RPMI8226 (cell line): ENCODE measurements at regions not wholly inside any gene's neighbourhood (a gene's known extent, or its start where the extent isn't known, plus 50 kb on each side); places are given as distances from the start of the nearest gene placed in this dataset.

Source experiments
- DNase-seq: peaks from one replicate; pipeline ENCODE4 v3.0.0-alpha.2; 2015

GRCh38 chr15:93469994-93470393, 381.0 kb upstream of the RGMA start:
- DNase-seq, result no peak

GRCh38 chr15:93467337-93467736, 378.3 kb upstream of the RGMA start:
- no peak for DNase-seq

GRCh38 chr15:93466380-93466779, 377.4 kb upstream of the RGMA start:
- DNase-seq, result no peak

DNA sequence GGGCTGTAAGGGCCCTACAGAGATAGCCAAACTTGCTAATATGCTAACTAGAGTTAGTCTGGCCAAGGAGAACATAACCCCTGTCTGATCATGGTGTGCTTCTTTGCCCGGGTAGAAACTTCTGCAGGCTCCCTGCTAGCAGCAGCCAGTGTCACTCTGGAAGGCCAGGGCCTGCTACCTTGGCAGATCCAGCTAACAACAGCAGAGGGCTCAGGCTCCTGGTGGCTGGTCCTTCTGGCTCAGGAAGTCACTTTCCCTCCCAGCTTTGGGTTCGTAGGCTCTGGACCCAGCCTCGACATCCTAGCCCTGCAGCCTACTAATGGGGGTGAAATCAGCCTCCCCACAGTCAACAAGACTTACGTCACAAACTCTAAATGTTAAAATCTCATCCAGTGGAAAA, 373.7 kb upstream of the RGMA start:
- DNase-seq, result no peak

DNA sequence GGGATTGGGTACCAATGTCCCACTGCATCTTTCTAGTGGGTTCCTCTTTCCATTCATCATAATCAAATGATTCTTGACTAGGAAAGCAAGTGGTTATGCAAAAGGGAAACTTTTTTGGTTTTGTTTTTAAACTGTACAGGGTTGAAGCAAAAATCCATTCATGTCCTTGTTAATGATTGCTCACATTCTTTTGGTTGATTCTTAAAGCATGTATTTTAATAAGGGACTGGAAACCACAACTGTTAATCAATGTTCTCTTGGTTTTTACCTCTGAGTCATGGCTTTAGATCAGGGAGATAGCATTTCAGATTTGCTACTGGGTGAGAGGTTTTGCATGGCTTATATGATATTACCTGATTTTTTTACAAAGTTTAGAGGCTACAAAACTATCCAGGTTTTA, 371.7 kb upstream of the RGMA start:
- no peak for DNase-seq

DNA sequence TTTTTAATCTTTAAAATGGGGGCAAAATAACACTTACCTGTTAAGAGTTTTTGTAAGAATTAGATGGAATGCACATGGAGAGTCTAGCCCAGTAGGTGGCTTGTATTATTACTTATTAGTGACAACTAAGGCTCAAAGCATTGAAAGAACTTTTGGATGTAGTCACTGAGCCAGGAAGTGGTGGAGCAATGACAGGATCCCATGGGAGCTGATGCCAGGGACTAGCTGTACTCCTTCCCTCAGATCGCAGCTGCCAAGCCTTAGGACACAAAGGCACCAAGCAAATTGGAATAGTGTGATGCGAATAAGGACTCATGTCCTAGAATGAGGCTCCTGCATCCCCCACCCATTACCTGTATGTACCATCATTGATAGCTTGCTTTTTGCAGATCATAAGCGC, 370.4 kb upstream of the RGMA start:
- no peak for DNase-seq

DNA sequence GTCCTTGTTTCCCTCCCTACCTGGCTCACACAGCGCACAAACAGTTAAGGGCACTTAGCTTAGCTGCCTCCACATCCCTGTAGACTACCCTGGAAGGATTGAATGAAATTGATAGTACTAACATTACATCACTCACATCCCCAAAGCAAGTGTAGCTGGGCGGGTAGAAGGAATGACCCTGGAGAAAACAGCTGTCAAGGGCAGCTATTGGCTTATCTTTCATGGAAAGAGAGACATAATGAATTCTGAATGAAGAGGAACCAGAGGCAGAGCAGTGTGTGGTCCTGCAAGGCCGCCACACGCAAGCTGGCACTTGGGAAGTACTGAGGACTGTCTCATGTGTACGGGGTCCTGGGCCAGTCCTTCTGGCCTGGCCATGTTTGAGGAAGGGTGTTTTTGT, 369.6 kb upstream of the RGMA start:
- no peak for DNase-seq

DNA sequence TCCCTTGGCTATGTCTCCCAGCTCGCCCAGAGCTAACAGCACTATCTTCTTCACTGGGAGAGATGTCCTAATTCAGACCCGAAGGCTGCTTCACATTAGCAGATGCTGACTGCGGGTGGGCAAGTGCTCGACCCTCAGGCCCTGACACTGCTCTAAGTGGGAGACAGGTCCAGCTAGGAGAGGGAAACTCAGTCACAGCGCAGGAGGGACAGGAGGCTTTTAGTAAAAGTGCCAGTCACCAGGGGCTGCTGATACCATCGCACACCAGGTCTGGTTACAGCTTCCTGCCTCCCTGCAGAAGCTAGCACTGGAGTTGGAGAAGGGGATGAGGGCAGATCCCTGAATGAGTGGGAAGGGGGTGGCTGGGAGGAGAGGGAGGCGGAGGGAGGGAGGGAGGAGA, 365.8 kb upstream of the RGMA start:
- DNase-seq, result no peak

DNA sequence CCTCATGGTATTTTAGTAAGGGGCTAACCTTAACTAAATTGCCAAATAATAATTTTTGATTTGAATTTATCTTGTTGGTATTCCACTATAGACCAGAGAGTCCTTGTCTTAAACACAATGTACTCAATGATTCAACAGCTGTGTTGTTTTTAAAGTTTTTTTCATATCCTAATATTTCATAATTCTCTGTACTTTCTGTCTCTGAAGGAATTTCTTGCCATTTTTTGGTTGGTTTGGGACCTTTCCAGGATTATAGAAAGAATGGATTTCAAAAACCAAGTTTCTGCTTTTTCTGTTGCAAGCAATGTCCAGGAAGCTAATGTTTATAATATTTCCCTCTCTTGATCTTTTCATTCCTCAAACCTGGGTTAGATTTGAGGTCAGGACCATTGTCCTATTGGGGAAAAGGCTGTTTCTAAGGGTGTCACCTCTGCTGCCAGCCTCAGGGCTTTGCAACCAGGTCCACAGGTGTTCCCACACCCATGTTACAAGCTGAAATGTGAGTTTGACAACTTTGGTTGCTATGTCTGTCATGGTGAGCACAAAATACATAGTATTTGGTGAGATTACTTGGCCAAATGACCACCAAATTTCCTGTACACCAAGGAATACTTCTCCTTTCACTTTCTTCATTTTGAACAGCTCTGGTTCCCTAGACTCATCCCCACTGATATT, 363.7 kb upstream of the RGMA start:
- no peak for DNase-seq

DNA sequence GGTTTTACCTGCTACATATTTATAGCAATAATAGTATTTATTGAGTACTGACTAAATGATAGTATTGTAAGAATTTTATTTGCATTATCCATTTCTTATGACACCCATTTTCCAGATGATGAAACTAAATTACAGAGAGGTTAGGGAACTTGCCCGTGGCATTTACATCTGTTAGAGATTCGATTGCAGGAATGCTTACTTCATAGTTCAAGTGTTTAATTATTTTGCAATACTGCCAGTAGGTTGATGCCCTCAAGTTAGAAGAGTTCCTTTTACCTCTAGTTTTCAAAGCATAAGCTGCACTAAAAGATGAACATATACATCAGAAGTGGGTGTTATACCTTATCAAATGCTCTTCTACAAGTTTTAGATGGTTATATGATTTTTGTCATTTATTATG, 362.8 kb upstream of the RGMA start:
- no peak for DNase-seq

DNA sequence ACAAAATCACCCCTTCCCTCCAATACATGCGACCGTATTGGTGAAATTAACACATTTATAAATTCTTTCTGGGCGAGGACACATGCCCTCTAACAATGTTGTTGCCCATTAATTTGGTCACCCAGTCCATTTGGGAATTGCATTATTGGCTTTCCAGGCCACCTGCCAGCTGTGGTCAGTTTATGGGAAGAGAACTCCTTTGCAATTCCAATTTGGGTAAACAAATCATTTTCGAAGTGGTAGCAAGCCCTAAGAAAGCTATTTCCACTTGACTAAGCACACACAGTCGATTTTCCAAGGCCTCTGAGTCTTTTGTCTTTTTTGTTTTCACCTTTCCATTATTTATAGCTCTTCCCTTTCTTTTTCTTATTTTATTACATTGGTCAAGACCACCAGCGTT, 362.3 kb upstream of the RGMA start:
- no peak for DNase-seq

DNA sequence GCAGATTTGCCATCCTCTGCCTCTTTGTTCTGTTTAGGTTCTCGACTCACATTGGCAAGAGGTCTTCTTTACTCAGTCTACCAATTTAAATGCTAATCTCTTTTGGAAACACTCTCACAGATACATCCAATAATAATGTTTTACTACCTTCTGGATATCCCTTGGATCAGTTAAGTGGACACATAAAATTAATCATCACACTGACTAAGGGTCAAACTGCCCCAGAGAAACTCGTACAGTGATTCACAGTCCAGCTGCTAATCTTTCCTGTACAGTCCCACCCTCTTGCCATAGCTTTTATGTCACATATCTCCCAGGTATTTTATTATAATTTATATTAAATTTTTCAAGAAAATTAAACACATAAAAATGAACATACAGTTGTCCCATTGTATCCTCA, 360.8 kb upstream of the RGMA start:
- no peak for DNase-seq

- no peak for DNase-seq
These were observed 349.3 kb upstream of the RGMA start for GRCh38 chr15:93438310-93438709.

GRCh38 chr15:93432474-93432873, 343.5 kb upstream of the RGMA start:
- DNase-seq, result no peak

DNA sequence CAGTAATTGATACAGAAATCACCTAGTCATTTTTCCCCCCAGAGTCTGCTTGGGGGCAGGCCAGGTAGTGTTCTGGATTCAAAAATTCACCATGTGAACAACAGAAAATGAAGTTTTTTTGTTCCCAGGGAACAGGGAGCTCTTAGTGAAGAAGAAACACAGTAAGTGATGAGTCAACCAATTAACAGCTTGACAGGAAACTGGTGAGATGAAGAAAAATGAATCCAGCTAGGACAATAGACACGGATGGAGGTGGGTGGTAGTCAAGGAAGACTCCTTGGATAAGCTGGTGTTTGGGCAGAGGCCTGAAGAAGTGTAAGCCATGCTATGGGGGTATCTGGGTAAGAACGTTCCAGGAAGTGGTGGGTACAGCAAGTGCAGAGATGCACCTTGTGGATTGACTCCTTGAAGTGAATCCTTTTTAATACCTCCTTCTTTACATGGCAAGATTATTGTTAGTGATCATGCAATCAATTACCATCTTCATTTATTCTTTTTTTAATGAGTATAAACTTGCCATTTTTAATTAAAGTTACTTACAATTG, 339.9 kb upstream of the RGMA start:
- DNase-seq, result no peak

GRCh38 chr15:93428150-93428549, 339.1 kb upstream of the RGMA start:
- no peak for DNase-seq

- no peak for DNase-seq
These were observed 335.1 kb upstream of the RGMA start for GRCh38 chr15:93424131-93424530.

GRCh38 chr15:93422476-93422875, 333.5 kb upstream of the RGMA start:
- no peak for DNase-seq

- DNase-seq, result no peak
These were observed 331.5 kb upstream of the RGMA start for GRCh38 chr15:93420477-93420876.

DNA sequence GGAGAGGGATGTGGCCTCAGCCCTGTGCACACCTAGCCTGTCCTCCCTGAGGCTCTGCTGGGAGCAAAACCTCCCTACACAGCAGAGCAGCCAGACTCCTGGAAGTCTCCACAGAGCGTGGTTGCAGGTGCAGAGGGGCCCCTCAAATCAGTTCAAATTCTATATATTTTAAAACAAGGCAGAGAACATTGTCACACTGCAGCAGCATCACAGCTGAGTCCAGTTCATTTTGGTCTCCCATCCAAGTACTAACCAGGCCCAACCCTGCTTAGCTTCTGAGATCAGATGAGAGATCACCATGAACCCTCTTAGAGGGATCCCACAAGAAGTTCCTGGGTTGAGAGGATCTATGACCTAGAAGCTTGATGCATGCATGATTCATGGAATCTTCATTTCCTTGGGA, 331.0 kb upstream of the RGMA start:
- DNase-seq, result no peak

- DNase-seq, result no peak
These were observed 329.6 kb upstream of the RGMA start for GRCh38 chr15:93418566-93418965.

- no peak for DNase-seq
These were observed 328.6 kb upstream of the RGMA start for GRCh38 chr15:93417631-93418030.

DNA sequence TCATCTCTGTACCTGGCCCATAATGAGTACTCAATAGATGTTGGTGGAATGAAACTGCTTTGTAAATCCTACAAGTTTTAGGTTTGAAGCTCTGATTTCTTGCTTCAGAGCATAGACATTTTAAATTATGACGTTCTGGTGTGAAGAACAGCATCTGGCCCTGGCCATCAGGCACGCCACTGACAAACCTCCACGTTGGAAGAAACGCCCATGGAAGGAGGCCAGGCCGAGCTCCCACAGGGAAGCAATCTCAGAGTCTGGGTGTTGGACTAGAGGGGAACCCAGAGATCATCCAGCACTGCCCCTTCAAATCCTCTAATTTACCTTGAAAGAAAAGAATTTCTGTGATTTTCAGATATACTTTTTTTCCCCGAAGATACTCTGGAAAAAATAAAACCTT, 328.1 kb upstream of the RGMA start:
- DNase-seq, result no peak

GRCh38 chr15:93415576-93415975, 326.6 kb upstream of the RGMA start:
- no peak for DNase-seq

DNA sequence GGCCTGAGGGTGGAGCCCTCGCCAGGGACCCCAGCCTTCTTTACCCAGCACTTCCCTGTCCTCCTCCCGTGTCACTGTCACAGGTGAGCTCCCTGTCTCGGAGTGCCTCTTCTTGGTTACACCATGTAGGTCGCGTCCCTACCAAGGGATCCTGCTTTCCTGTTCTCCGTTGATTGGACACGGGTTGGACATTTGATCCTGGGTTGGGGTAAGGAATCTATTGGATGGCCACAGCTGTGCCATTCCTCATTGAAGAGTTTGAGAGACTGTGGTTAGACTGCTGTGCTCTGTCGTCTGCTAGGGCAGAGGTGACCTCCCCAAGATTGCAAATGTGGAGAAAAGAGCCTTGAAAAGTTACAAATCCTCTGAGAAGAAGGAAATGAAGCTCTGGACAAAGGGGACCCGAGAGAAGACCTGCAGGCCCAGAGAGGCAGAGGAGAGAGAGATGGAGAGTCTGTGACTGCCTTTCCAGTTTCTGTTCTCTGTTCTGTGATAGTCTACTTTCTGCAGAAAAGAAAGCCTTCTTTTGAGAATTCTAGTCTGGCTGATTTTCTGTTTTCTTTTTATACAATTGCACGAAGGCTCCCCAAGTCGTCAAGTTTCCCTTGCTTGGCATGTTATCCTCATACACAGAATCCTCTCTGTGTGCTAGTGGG, 325.7 kb upstream of the RGMA start:
- DNase-seq, result no peak
